ENCODE measurements at regions not wholly inside any gene's neighbourhood (a gene's known extent, or its start where the extent isn't known, plus 50 kb on each side); places are given as distances from the start of the nearest gene placed in this dataset.
A peak's percentile ranks its signal among the peaks of the same experiment; 100 is the strongest.
"Not testable (repeated sequence)": the region's sequence is repeated elsewhere in the genome, so short reads cannot be mapped to it uniquely, and the experiment has no call there.

- peak; percentile 81 for DNase-seq
Measured at GRCh38 chr16:22436823-22437652, 62.6 kb upstream of the CDR2 start.

DNA sequence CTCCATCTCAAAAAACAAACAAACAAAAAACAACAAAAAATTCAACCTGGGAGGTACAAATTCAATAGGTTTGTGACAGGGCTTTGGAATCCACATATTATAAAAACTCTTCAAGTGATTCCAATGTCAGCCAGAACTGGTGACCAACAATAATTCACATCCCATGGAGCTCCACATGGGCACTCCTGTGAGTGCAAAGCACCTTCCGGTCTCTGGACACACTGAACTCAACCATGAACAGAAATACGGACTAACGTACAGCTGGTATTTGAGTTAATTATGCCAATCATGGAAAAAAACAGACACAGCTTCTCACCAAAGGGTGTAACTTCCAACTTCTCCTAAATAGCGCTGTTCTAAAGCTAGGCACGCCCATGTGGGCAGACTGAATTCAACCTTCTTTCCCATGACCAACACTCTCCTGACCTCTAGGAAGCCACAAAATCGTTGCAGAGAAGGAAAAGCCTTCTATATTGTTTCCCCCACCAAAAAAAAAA is 62.0 kb upstream of the CDR2 start:
- not testable (repeated sequence) for DNase-seq

GRCh38 chr16:22431314-22431713 is 56.9 kb upstream of the CDR2 start:
- DNase-seq = not testable (repeated sequence)

- DNase-seq = no peak
Measured at GRCh38 chr16:22428654-22429053, 54.2 kb upstream of the CDR2 start.

- no peak for DNase-seq
Measured at GRCh38 chr16:22427556-22427955, 53.1 kb upstream of the CDR2 start.

DNA sequence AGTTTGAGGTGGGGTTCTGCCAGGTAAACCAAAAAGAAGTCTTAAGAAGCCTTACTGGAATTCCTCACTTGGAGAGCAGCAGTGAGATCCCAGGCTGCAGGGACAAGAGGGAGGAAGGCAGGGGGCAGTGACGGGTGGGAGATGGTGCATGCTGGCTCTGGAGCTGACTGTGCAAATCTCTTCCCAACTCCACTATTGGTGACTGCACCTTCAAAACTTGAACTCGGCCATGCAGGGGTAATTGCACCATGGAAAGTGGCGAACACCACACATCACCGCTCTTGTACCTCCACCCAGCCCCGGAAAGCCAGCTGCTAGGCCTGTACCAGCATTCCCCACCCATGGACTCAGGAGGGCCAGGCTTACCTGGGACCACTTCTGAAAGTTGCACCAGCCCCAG is 51.4 kb upstream of the CDR2 start:
- DNase-seq = no peak

GRCh38 chr16:22425036-22425801 is 50.8 kb upstream of the CDR2 start:
- DNase-seq = no peak

- no peak for DNase-seq
Measured at GRCh38 chr16:22424161-22424937, 49.9 kb upstream of the CDR2 start.
